H1 (cell line): ENCODE measurements at regions not wholly inside any gene's neighbourhood (a gene's known extent, or its start where the extent isn't known, plus 50 kb on each side); places are given as distances from the start of the nearest gene placed in this dataset.

ENCODE experiments used
- CTCF ChIA-PET: fragments of 300-600 bp; sonication (Branson Sonifier 250); formaldehyde crosslinking; loops from one replicate; lab custom pipeline; 2021; ENCODE audit not compliant: partially characterized antibody; lab: Charles Lee
- POLR2A ChIA-PET: fragments of 300-600 bp; sonication (Branson Sonifier 250); formaldehyde crosslinking; loops from one replicate; lab custom pipeline; 2021; ENCODE audit warnings: inconsistent platforms; ENCODE audit not compliant: partially characterized antibody; lab: Charles Lee
- DNase-seq, 2 experiments: peaks; one replicate each; pipeline versions ENCODE4 v3.0.0 to v3.0.0-alpha.2; 2010 to 2022; ENCODE audit warnings: low spot score in 2 of 2, low read depth in 1 of 2, mixed read lengths in 1 of 2
- FAIRE-seq: peaks from 2 replicates; lab custom pipeline; 2011; peaks lifted over from hg19 to GRCh38; lab: Jason Lieb, UNC
- H2AFZ ChIP-seq: 2 replicates; pipeline ENCODE4 v1.8.1; 2012; ENCODE audit warnings: low read length, inconsistent platforms
- H2AK5ac ChIP-seq: 2 replicates; pipeline ENCODE4 v1.6.1; 2013; ENCODE audit warnings: low read depth, low read length
- H2BK120ac ChIP-seq: replicated peaks from 2 replicates; pipeline ENCODE3; 2013; ENCODE audit warnings: low read depth, low read length, inconsistent platforms
- H2BK12ac ChIP-seq: 2 replicates; pipeline ENCODE4 v1.6.1; 2013; ENCODE audit warnings: low read depth, low read length
- H2BK15ac ChIP-seq: 2 replicates; pipeline ENCODE4 v1.6.1; 2013; ENCODE audit warnings: low read length
- H2BK20ac ChIP-seq: 2 replicates; pipeline ENCODE4 v1.6.1; 2013; ENCODE audit warnings: low read length
- H2BK5ac ChIP-seq: 2 replicates; pipeline ENCODE4 v1.6.1; 2013; ENCODE audit warnings: low read depth, low read length
- H3K14ac ChIP-seq: 2 replicates; pipeline ENCODE4 v1.6.1; 2013; ENCODE audit warnings: inconsistent platforms; ENCODE audit not compliant: insufficient read length
- H3K18ac ChIP-seq: 2 replicates; pipeline ENCODE4 v1.6.1; 2013; ENCODE audit warnings: low read length; ENCODE audit errors: extremely low read depth
- H3K23ac ChIP-seq: 2 replicates; pipeline ENCODE4 v1.6.1; 2013; ENCODE audit warnings: inconsistent platforms; ENCODE audit not compliant: insufficient read length
- H3K23me2 ChIP-seq: 2 replicates; pipeline ENCODE4 v1.6.1; 2013; ENCODE audit warnings: low read depth, low read length
- H3K27ac ChIP-seq: 2 replicates; pipeline ENCODE4 v1.6.1; 2011; ENCODE audit warnings: low read depth, low read length, inconsistent platforms
- H3K27me3 ChIP-seq, 4 experiments: replicated peaks in 1 of 4; 1 replicate in 1 of 4; 2 replicates in 3 of 4; pipeline versions ENCODE4 v1.6.1 to v1.8.1; 2011 to 2013; ENCODE audit warnings: low read length in 3 of 4, mild to moderate bottlenecking in 3 of 4, inconsistent platforms in 2 of 4, mixed read lengths in 2 of 4, moderate library complexity in 1 of 4; ENCODE audit not compliant: control insufficient read depth in 3 of 4, insufficient read depth in 3 of 4; ENCODE audit errors: extremely low read depth in 1 of 4
- H3K36me3 ChIP-seq, 4 experiments: 2 replicates each; pipeline versions ENCODE4 v1.6.1 to v1.8.1; 2011 to 2013; ENCODE audit warnings: mild to moderate bottlenecking in 4 of 4, low read length in 3 of 4, moderate library complexity in 2 of 4, control low read depth in 1 of 4, inconsistent platforms in 1 of 4; ENCODE audit not compliant: insufficient read depth in 4 of 4, control insufficient read depth in 2 of 4
- H3K4ac ChIP-seq: replicated peaks from 2 replicates; pipeline ENCODE3; 2013; ENCODE audit warnings: low read length, low read depth, mixed read lengths, inconsistent platforms; ENCODE audit not compliant: insufficient read length
- H3K4me1 ChIP-seq, 4 experiments: replicated peaks in 1 of 4; 1 replicate in 1 of 4; 2 replicates in 3 of 4; pipeline versions ENCODE4 v1.6.1 to v1.8.1; 2011 to 2013; ENCODE audit warnings: low read length in 3 of 4, inconsistent platforms in 2 of 4, mixed read lengths in 1 of 4; ENCODE audit not compliant: insufficient read depth in 4 of 4, control insufficient read depth in 3 of 4
- H3K4me2 ChIP-seq, 2 experiments: 2 replicates each; pipeline versions ENCODE4 v1.6.1 to v1.8.1; 2011 to 2013; ENCODE audit warnings: low read depth in 2 of 2, low read length in 2 of 2, control low read depth in 1 of 2, inconsistent platforms in 1 of 2, mild to moderate bottlenecking in 1 of 2; ENCODE audit not compliant: insufficient read depth in 1 of 2
- H3K4me3 ChIP-seq, 4 experiments: fragments of 200-600, 300-600 bp in 1 of 4; sonication (generic), shearing (Covaris generic), sonication (Bioruptor Twin) in 1 of 4; 2 replicates each; pipeline versions ENCODE4 v1.5.1 to v1.8.1; 2011 to 2016; ENCODE audit warnings: low read length in 4 of 4, low read depth in 3 of 4, control low read depth in 2 of 4, inconsistent platforms in 2 of 4, mild to moderate bottlenecking in 2 of 4, mixed read lengths in 1 of 4, moderate library complexity in 1 of 4; ENCODE audit not compliant: insufficient read depth in 2 of 4; ENCODE audit errors: extremely low read depth in 1 of 4
- H3K56ac ChIP-seq: replicated peaks from 2 replicates; pipeline ENCODE3; 2013; ENCODE audit warnings: low read depth, mild to moderate bottlenecking, mixed read lengths, low read length, inconsistent platforms; ENCODE audit not compliant: insufficient read length
- H3K79me1 ChIP-seq: 2 replicates; pipeline ENCODE4 v1.6.1; 2013; ENCODE audit warnings: low read depth, low read length, control low read depth
- H3K79me2 ChIP-seq, 2 experiments: 2 replicates each; pipeline versions ENCODE4 v1.6.1 to v1.8.1; 2012 to 2013; ENCODE audit warnings: low read length in 2 of 2, mild to moderate bottlenecking in 2 of 2, inconsistent platforms in 1 of 2; ENCODE audit not compliant: insufficient read depth in 2 of 2, control insufficient read depth in 1 of 2
- H3K9ac ChIP-seq, 4 experiments: replicated peaks in 1 of 4; 1 replicate in 1 of 4; 2 replicates in 3 of 4; pipeline versions ENCODE4 v1.6.1 to v1.8.1; 2011 to 2013; ENCODE audit warnings: low read depth in 3 of 4, low read length in 3 of 4, control low read depth in 2 of 4, mild to moderate bottlenecking in 2 of 4, moderate library complexity in 2 of 4, inconsistent platforms in 1 of 4; ENCODE audit errors: extremely low read depth in 1 of 4
- H3K9me3 ChIP-seq, 2 experiments: 2 replicates each; pipeline versions ENCODE4 v1.6.1 to v1.8.1; 2012 to 2013; ENCODE audit warnings: mild to moderate bottlenecking in 2 of 2, moderate library complexity in 2 of 2, control low read depth in 1 of 2, inconsistent platforms in 1 of 2, low read depth in 1 of 2, low read length in 1 of 2, mixed read lengths in 1 of 2; ENCODE audit not compliant: insufficient read depth in 2 of 2
- H4K20me1 ChIP-seq, 2 experiments: replicated peaks in 1 of 2; 2 replicates each; pipeline versions ENCODE3 to v1.8.1; 2011 to 2013; ENCODE audit warnings: inconsistent platforms in 2 of 2, low read length in 2 of 2, mild to moderate bottlenecking in 1 of 2; ENCODE audit not compliant: insufficient read depth in 2 of 2, control insufficient read depth in 1 of 2
- H4K5ac ChIP-seq: 2 replicates; pipeline ENCODE4 v1.6.1; 2013; ENCODE audit warnings: low read length, low read depth, mixed read lengths, inconsistent platforms; ENCODE audit not compliant: insufficient read length
- H4K8ac ChIP-seq: 2 replicates; pipeline ENCODE4 v1.8.0; 2013; ENCODE audit warnings: mild to moderate bottlenecking, moderate library complexity, low read length, inconsistent platforms; ENCODE audit not compliant: insufficient read depth; ENCODE audit errors: extremely low read depth
- H4K91ac ChIP-seq: replicated peaks from 2 replicates; pipeline ENCODE3; 2013; ENCODE audit warnings: low read length, mixed read lengths, inconsistent platforms; ENCODE audit not compliant: insufficient read length
- CBX8 ChIP-seq: fragments of 300-800, 300-1000 bp; sonication (generic); IDR thresholded peaks from 2 replicates; pipeline ENCODE4 v1.7.1; 2016; ENCODE audit warnings: low read depth, low read length, borderline replicate concordance
- CHD2 ChIP-seq: IDR thresholded peaks from 2 replicates; pipeline ENCODE4 v1.6.1; 2012; ENCODE audit warnings: low read length, improper control_type of control experiment
- CTCF ChIP-seq, 3 experiments: IDR thresholded peaks; 1 replicate in 2 of 3; 2 replicates in 1 of 3; pipeline versions ENCODE4 v1.5.1 to v1.6.1; 2011; ENCODE audit warnings: low read length in 3 of 3, mild to moderate bottlenecking in 3 of 3, inconsistent platforms in 2 of 3, low read depth in 1 of 3, moderate library complexity in 1 of 3; ENCODE audit not compliant: insufficient read depth in 1 of 3; ENCODE audit errors: control extremely low read depth in 1 of 3
- PHF8 ChIP-seq: fragments of 200-600 bp; sonication (generic); conservative IDR thresholded peaks from 2 replicates; pipeline ENCODE4 v1.7.1; 2012; ENCODE audit warnings: low read depth, mild to moderate bottlenecking, inconsistent platforms, low read length, moderate library complexity
- RNF2 ChIP-seq: fragments of 200-900, 300-1000 bp; sonication (generic); IDR thresholded peaks from 2 replicates; pipeline ENCODE4 v1.7.1; 2016; ENCODE audit warnings: borderline replicate concordance, low read depth, mild to moderate bottlenecking, antibody characterized with exemption, low read length; ENCODE audit not compliant: poor library complexity, severe bottlenecking; ENCODE audit errors: missing control alignments
- TEAD4 ChIP-seq: IDR thresholded peaks from 2 replicates; pipeline ENCODE4 v1.6.1; 2012; ENCODE audit warnings: low read depth, low read length, inconsistent platforms, mixed read lengths
- YY1 ChIP-seq: IDR thresholded peaks from 2 replicates; pipeline ENCODE4 v1.6.1; 2011; ENCODE audit warnings: low read depth, mild to moderate bottlenecking, low read length
- WGBS, 2 experiments: shearing (Covaris generic) in 1 of 2; methylation state at CpG; one replicate each; pipeline versions ENCODE4 v1.1.6 to v1.1.7; 2013 to 2015; ENCODE audit warnings: low lambda C conversion rate in 2 of 2, mixed read lengths in 2 of 2, inconsistent platforms in 1 of 2, low coverage in 1 of 2, missing lambda C conversion rate in 1 of 2; ENCODE audit not compliant: insufficient replicate concordance in 2 of 2, insufficient coverage in 1 of 2, insufficient read length in 1 of 2; ENCODE audit errors: extremely low coverage in 1 of 2, missing lambda C conversion rate in 1 of 2; 5-methylcytosine and 5-hydroxymethylcytosine counted together

GRCh38 chr9:85151741-85152140 is 482.2 kb downstream of the NTRK2 start:
- H2BK20ac ChIP-seq: no peak overlapping the region
- no peak for FAIRE-seq

More at GRCh38 chr9:85151741-85152140, 482.2 kb downstream of the NTRK2 start:
- 83% methylated on average over 5 of the region's 5 CpGs; no CpG with 5 or more reads in 1 of the 2 experiments for WGBS, 2 experiments
- Histone ChIP-seq H3K23me2 (no peaks in the 10 kb centered on the region), H3K14ac (no peak overlapping the region), H4K5ac (no peak overlapping the region), H3K4me3 (no peak overlapping the region), H3K23ac (no peak overlapping the region), H3K56ac (no peak overlapping the region), H3K79me1 (no peaks in the 10 kb centered on the region), H3K9me3 (no peaks in the 10 kb centered on the region), H3K9ac (no peak overlapping the region), H3K79me2 (no peaks in the 10 kb centered on the region), H3K36me3 (no peaks in the 10 kb centered on the region), H2BK15ac (no peak overlapping the region), H3K18ac (no peak overlapping the region), H4K91ac (no peak overlapping the region), H2BK12ac (no peak overlapping the region), H2BK120ac (no peak overlapping the region), H3K4ac (no peak overlapping the region), H2AK5ac (no peak overlapping the region), H3K27me3 (no peaks in the 10 kb centered on the region), H2BK5ac (no peak overlapping the region), H4K8ac (no peak overlapping the region), H3K4me2 (no peak overlapping the region), H3K4me1 (peaks cover 1 to 6% (median 2%) of the 10 kb centered on the region in 4 experiments; a peak in 5 of 7 replicates), H2AFZ (no peak overlapping the region), H4K20me1 (no peaks in the 10 kb centered on the region), H3K27ac (no peak overlapping the region)
- TF ChIP-seq CTCF (IDR thresholded peaks at IDR 0.05; ENCODE audit: control extremely low read depth in 1 of 3, insufficient read depth in 1 of 3, low read depth in 1 of 3, low read length in 3 of 3): no peak
- no peak for TF ChIP-seq CBX8
- no peak for TF ChIP-seq CHD2
- no peak for TF ChIP-seq RNF2
- TF ChIP-seq TEAD4: no peak
- TF ChIP-seq PHF8: no peak
- TF ChIP-seq YY1: no peak
- no peak for DNase-seq
- ChIA-PET POLR2A (no interaction called here), CTCF (interaction anchor here (1.6 to 1.9 kb wide), 2 partner anchors 8 to 10 kb away, joined by 6 to 9 read pairs; no protein-coding TSS in a partner anchor)
